Central memory CD4-positive, alpha-beta T cell (primary cell): ENCODE measurements at regions not wholly inside any gene's neighbourhood (a gene's known extent, or its start where the extent isn't known, plus 50 kb on each side); places are given as distances from the start of the nearest gene placed in this dataset.

Experiments used
- DNase-seq: peaks from one replicate; pipeline ENCODE4 v3.0.0; 2022

GRCh38 chr14:86865934-86866333, 1127.0 kb downstream of the GALC start:
- DNase-seq = no peak

- no peak for DNase-seq
Observed at GRCh38 chr14:86858591-86858990, 1134.4 kb downstream of the GALC start.

- DNase-seq = no peak
Observed at GRCh38 chr14:86858031-86858430, 1135.0 kb downstream of the GALC start.

GRCh38 chr14:86852530-86852929, 1140.5 kb downstream of the GALC start:
- DNase-seq = no peak

GRCh38 chr14:86847140-86847539, 1145.8 kb downstream of the GALC start:
- no peak for DNase-seq

GRCh38 chr14:86838363-86838762, 1154.6 kb downstream of the GALC start:
- peak; percentile 0 for DNase-seq

GRCh38 chr14:86826661-86827060, 1166.3 kb downstream of the GALC start:
- no peak for DNase-seq

- no peak for DNase-seq
Observed at GRCh38 chr14:86824167-86824566, 1168.8 kb downstream of the GALC start.

- no peak for DNase-seq
Observed at GRCh38 chr14:86823581-86823980, 1169.4 kb downstream of the GALC start.

- DNase-seq = no peak
Observed at GRCh38 chr14:86815341-86815740, 1177.6 kb downstream of the GALC start.

GRCh38 chr14:86802726-86803125, 1190.3 kb downstream of the GALC start:
- no peak for DNase-seq

- DNase-seq = no peak
Observed at GRCh38 chr14:86799244-86799647, 1193.7 kb downstream of the GALC start.

- no peak for DNase-seq
Observed at GRCh38 chr14:86798330-86798729, 1194.7 kb downstream of the GALC start.

- no peak for DNase-seq
Observed at GRCh38 chr14:86797075-86797351, 1196.0 kb downstream of the GALC start.

GRCh38 chr14:86796221-86797074, 1196.5 kb downstream of the GALC start:
- DNase-seq = no peak

GRCh38 chr14:86794689-86795088, 1198.3 kb downstream of the GALC start:
- DNase-seq = no peak

- no peak for DNase-seq
Observed at GRCh38 chr14:86790408-86791364, 1202.3 kb downstream of the GALC start.

GRCh38 chr14:86788224-86788623, 1204.8 kb downstream of the GALC start:
- no peak for DNase-seq

- DNase-seq = no peak
Observed at GRCh38 chr14:86787717-86788116, 1205.3 kb downstream of the GALC start.

GRCh38 chr14:86782092-86782580, 1210.8 kb downstream of the GALC start:
- no peak for DNase-seq

GRCh38 chr14:86780876-86781510, 1212.0 kb downstream of the GALC start:
- DNase-seq = no peak

- DNase-seq = no peak
Observed at GRCh38 chr14:86780461-86780860, 1212.5 kb downstream of the GALC start.

- DNase-seq = no peak
Observed at GRCh38 chr14:86779416-86779815, 1213.6 kb downstream of the GALC start.
